ENCODE measurements at regions not wholly inside any gene's neighbourhood (a gene's known extent, or its start where the extent isn't known, plus 50 kb on each side); places are given as distances from the start of the nearest gene placed in this dataset.

DNA sequence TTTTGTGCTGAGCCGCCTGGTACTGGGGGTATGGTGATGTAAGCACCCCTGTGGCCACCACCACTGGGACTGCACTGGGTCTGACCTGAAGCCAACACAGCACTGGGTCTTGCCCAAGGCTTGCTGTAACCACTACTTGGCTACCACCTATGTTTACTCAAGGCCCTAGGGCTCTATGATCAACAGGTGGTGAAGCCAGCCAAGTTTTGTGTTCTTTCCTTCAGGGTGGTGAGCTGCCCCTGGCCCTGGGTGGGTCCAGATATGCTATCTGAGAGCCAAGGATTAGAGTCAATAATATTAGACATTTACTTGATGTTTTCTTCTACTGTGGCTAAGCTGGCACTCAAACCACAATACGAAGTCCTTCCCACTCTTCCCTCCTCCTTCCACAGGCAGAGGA is 55.1 kb upstream of the PAGE4 start:
- no peak for DNase-seq

DNA sequence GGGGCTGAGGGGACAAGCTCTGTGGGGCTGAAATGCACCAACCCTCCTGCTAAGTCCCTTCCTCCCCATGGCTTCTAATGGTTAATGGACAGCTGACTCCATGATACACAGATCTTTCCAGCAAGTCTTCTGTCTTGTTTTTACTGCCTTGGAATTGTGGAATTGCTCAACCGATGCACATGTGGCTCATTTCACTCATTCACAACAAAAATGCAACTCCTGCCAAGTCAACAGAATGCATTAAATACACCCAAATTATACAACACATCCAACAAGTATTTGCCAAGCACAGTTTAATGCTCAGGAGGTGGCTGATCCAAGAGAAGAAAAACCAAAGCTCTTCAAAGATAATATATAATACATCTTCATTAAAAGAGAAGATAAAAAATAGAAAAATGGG is 61.9 kb upstream of the PAGE4 start:
- no peak for DNase-seq

DNA sequence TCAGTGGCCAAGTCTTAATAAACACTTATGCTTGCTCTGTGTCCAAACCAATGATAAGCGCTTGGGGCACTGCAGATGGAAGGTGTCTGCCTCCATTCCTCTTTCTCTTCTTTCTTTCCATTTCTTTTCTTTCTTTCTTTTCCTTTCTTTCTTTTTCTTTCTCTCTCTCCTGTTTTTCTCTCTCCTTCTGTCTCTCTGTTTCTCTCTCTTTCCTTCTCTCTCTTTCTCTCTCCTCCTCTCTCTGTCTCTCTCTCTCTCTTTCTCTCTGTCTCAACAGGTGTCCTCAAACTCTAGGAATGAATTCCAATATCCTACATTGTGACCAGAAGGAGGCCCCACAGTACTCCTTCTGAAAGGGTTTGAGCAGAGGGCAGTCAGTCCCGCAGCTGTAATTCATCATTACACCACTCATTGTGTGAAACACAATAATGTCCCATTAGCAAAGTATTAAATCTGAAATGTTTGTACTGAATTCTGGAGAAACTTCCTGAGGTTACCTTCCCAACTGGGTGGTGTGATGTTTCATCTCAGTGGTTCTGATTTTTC is 66.5 kb upstream of the PAGE1 start:
- no peak for DNase-seq

DNA sequence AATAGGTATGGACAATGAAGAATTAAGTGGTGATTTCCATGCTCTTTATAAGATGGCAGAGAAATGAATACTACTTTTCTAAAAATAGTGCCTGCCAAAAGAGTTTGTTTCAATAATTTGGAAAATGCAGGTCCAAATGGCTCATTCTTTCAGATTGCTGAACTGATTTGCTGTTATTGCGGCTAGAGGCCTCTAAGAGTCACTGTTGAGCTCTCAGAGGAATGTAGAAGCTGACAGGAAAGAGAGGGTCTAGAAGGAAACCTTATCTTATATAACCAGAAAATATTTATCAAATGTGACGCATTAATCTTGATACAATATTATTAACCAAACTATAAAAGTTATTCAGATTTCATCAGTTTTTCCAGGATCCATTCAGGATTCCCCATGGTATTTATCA is 65.7 kb upstream of the PAGE1 start:
- DNase-seq = no peak

DNA sequence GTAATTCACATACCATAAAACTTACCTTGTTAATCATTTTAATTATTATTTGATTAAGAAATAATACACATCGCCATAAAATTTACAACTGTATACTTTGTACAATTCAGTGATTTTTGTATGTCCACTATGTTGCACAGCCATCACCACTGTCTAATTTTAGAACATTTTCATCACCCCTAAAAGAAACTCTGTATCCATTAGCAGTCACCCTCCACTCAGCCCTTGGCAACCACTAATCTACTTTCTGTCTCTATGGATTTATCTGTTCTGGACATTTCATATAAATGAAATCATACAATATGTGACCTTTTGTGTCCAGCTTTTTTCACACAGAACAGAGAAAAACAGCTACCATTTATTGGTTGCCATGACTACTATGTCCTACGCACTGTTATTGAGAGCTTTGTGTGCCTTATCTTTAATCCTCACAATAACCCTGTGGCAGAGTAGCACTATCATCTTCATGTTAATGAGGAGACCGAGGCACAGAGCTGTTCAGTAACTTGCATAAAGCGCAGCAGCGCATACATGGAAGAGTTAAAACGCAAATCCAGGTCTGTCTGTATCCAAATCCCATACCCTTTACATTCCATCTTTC is 64.6 kb upstream of the PAGE1 start:
- no peak for DNase-seq

DNA sequence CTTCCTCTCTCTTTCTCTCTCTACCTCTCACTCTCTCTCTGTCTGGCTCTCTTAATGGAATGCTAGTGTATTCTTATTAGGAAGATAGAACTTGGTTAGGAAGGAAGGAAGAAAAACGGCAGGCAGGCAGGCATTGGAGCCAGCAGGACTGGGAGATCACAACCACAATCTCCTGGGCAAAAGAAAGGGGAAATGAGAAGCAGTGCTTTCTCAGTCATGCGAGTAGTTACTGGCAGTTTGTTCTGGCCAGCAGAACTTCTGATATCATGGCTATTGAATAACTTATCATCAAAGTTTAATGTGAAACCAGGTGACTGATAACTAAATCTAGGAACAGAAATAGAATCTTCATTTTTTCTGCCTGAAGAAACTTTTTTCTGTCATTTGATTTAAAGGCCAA is 60.9 kb upstream of the PAGE1 start:
- DNase-seq = no peak

DNA sequence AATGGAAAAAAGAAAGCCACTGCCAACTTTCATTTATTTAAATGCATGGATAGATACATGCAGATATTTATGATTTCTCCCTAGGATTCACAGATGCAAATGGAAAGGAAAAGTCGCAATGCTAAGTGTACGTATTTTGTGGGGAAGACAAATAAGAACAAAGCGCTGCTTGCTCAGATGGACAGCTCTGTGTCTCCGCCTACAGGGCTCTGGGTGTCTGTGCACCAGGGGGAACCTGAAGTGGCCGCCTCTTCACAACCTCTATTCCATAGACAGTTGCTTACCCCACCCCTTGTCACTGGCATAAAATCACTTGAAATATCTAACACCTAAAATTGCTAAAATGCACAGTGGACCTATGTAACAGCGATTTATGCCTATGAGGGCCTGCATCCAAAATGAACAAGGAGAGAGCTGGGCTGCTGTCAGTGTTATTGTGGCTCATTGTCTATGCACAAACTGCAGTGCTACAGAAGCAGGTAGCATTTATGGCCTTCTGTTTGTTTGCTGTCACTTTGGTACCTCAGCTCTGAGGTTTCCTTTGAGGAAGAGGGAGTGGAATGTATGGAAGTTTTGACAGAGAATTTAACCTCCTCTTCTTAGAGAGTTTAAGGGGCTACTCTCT is 58.6 kb upstream of the PAGE1 start:
- peak in 4 of 14 donors; percentile 0 to 57 (median 2) for DNase-seq

DNA sequence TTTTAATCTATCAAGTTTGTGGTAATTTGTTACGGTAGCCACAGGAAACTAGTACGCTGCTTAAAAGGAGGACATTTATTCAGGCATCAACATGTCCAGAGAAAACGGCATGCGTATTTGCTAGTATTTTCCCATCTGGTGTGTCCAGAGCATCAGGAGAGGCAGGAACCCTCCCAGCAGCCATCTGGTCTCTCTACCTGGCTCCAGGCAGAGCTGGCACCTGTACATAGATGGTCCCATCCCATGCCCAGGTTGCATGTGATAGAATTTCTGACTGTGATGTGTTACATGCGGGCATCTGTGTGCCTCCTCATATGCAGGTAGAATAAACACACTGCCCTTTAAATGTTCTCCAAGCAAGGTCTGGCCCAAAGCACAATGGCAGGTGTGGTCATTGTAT is 57.9 kb upstream of the PAGE1 start:
- peak in 2 of 14 donors; percentile 2 to 89 for DNase-seq

DNA sequence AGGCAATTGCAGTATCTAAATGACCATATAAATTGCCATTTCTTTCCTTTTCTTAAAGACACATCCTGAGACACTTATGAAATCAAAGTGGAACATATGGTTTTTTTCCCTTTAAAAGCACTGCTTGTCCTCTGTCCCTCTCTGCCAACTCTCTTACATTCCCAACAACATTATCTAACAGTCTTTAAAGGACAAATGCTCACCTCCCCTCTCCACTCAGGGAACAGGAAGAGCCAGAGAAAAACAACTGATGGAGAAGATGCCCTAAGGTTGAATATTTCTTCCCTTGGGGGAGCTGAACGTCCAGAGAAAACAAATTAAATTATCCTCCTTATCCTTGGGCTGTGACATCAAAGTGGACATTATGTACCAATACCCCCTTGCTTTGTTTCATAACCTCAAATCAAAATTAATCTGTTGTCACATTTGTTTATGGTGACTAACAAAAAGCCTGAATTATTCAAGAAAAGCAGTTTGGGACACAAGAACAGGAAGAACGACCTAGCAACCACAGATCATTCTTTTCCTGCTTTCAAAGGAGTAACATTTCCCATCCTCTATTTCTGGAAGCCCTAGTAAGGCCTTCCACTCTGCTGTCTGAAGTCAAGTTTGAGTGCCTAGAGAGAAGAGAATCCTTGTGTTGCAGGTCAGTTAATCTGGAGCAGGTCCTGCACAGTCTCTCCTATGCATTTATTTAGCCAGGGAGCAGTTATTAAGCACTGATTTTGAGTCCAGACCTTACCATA is 52.6 kb upstream of the PAGE1 start:
- DNase-seq = peak in 1 of 14 donors; percentile 44

DNA sequence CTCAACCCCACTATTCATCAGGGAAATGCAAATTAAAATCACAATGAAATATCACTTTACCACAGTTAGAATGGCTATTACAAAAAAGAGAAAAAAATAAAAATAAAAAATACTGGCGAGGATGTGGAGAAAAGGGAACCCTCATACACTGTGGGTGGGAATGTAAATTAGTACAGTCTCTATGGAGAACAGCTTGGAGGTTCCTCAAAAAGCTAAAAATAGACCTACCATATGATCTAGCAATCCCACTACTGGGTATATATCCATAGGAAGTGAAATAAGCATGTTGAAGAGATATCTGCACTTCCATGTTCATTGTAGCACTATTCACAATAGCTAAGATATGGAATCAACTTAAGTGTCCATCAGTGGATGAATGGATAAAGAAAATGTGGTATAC is 50.5 kb upstream of the PAGE1 start:
- no peak for DNase-seq

Measured in C1 segment of cervical spinal cord (tissue), 14 donors.